Fibroblast of lung (primary cell): ENCODE measurements at regions not wholly inside any gene's neighbourhood (a gene's known extent, or its start where the extent isn't known, plus 50 kb on each side); places are given as distances from the start of the nearest gene placed in this dataset.

Source experiments
- EZH2 ChIP-seq: IDR thresholded peaks from 2 replicates; pipeline ENCODE4 v1.5.1; 2012; ENCODE audit warnings: low read length, control low read depth, mild to moderate bottlenecking; ENCODE audit errors: missing control alignments
- TF ChIP-seq, protein P1 (sequence below), 2 donors: IDR thresholded peaks in 1 of 2; conservative IDR thresholded peaks in 1 of 2; 1 replicate in 1 of 2; 2 replicates in 1 of 2; pipeline ENCODE4 v1.5.1; 2011 to 2012; ENCODE audit warnings: low read length in 2 of 2, control low read depth in 1 of 2, inconsistent platforms in 1 of 2, low read depth in 1 of 2, mild to moderate bottlenecking in 1 of 2

DNA sequence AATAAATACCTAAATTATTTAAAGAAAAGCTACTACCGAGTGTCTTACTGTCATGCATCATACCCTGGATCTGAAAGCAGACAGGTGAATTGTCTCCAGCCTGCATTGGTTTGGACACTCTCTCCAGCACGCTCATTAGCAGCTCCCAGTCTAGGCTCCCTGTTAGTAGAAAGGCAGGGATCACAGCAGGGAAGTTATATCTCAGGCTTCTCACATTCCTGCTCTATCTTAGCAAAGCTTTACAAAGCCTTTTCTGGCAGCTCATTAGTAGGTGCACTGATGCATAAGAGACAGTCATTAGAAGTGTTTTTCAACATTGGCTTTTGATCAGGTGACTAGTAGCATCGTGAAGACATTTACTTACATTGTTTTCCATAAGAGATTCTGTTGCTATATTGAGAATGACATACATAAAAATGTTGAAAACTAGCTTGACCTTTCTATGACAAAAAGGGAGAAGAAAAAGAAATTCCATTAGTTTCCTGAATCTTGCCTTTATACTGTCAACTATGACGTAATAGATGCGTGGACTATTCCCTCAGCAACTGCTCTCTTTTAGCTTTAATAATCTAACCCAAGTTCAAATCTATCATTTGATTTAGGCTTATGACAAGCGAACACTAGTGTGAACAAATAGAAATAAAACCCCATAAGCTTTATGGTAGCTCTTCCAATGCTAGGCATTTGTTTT lies 408.7 kb upstream of the KCNH7 start:
- no peak for TF ChIP-seq EZH2
- TF ChIP-seq, protein P1, sequence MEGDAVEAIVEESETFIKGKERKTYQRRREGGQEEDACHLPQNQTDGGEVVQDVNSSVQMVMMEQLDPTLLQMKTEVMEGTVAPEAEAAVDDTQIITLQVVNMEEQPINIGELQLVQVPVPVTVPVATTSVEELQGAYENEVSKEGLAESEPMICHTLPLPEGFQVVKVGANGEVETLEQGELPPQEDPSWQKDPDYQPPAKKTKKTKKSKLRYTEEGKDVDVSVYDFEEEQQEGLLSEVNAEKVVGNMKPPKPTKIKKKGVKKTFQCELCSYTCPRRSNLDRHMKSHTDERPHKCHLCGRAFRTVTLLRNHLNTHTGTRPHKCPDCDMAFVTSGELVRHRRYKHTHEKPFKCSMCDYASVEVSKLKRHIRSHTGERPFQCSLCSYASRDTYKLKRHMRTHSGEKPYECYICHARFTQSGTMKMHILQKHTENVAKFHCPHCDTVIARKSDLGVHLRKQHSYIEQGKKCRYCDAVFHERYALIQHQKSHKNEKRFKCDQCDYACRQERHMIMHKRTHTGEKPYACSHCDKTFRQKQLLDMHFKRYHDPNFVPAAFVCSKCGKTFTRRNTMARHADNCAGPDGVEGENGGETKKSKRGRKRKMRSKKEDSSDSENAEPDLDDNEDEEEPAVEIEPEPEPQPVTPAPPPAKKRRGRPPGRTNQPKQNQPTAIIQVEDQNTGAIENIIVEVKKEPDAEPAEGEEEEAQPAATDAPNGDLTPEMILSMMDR (conservative IDR thresholded peaks at IDR 0.05 in 1 of 2, IDR thresholded peaks at IDR 0.05 in 1 of 2; ENCODE audit: low read depth in 1 of 2, low read length in 2 of 2) = no peak
